HepG2 (cell line): ENCODE measurements at regions not wholly inside any gene's neighbourhood (a gene's known extent, or its start where the extent isn't known, plus 50 kb on each side); places are given as distances from the start of the nearest gene placed in this dataset.

ENCODE experiments used
- CREB1 ChIP-seq, 2 experiments: fragments of 450-650 bp in 1 of 2; IDR thresholded peaks; 2 replicates each; pipeline ENCODE4 v1.6.1; 2016 to 2017; ENCODE audit warnings: control low read depth in 1 of 2, mild to moderate bottlenecking in 1 of 2, missing compliant biosample characterization in 1 of 2, missing genetic modification characterization in 1 of 2
- CTCF ChIP-seq: sonication (generic); formaldehyde crosslinking; IDR thresholded peaks from 2 replicates; pipeline ENCODE4 v1.5.0; 2020; ENCODE audit warnings: mild to moderate bottlenecking, missing genetic modification reagents, moderate library complexity
- RFX5 ChIP-seq: IDR thresholded peaks from 2 replicates; pipeline ENCODE4 v1.6.1; 2011; ENCODE audit warnings: low read depth, low read length, improper control_type of control experiment
- TOPORS ChIP-seq: sonication (generic); formaldehyde crosslinking; IDR thresholded peaks from 2 replicates; pipeline ENCODE4 v1.8.0; 2023; ENCODE audit warnings: mild to moderate bottlenecking, missing genetic modification reagents
- ZNF232 ChIP-seq: sonication (generic); formaldehyde crosslinking; IDR thresholded peaks from 2 replicates; pipeline ENCODE4 v1.4.0; 2020; ENCODE audit warnings: missing genetic modification reagents, borderline replicate concordance

GRCh38 chr17:72504783-72505182 lies 384.0 kb downstream of the SOX9 start:
- TF ChIP-seq CREB1 (IDR thresholded peaks at IDR 0.05) (no peak), CREB1 (CRISPR knock-in tag; IDR thresholded peaks at IDR 0.05) (no peak), CTCF (CRISPR knock-in tag) (no peak), TOPORS (no peak), ZNF232 (no peak), RFX5 (no peak)
